ENCODE measurements at regions not wholly inside any gene's neighbourhood (a gene's known extent, or its start where the extent isn't known, plus 50 kb on each side); places are given as distances from the start of the nearest gene placed in this dataset.

- no peak overlapping the region for H3K4me3 ChIP-seq
- no peak for DNase-seq (ENCODE audit: low read depth, low spot score)
- H3K27ac ChIP-seq = no peak overlapping the region
- H3K9ac ChIP-seq (ENCODE audit: insufficient read length) = no peak overlapping the region
- no peaks in the 10 kb centered on the region for H3K9me3 ChIP-seq (ENCODE audit: low read depth, low read length)
- no peak for TF ChIP-seq POLR2AphosphoS5 (IDR thresholded peaks at IDR 0.05; ENCODE audit: borderline replicate concordance, low read depth, low read length)
- no peak for TF ChIP-seq EZH2 (IDR thresholded peaks at IDR 0.05)
- no peak for TF ChIP-seq FOXP2 (optimal IDR thresholded peaks at IDR 0.05; ENCODE audit: control extremely low read depth, extremely low read length, insufficient read depth)
- H3K36me3 ChIP-seq (ENCODE audit: insufficient read depth, low read length) = no peaks in the 10 kb centered on the region
Measured at GRCh38 chr10:109723305-109723704, 200.0 kb downstream of the XPNPEP1 start.

- H3K27ac ChIP-seq = no peak overlapping the region
- no peaks in the 10 kb centered on the region for H3K36me3 ChIP-seq (ENCODE audit: insufficient read depth, low read length)
- no peak for DNase-seq (ENCODE audit: low read depth, low spot score)
- no peaks in the 10 kb centered on the region for H3K9me3 ChIP-seq (ENCODE audit: low read depth, low read length)
- no peak for TF ChIP-seq FOXP2 (optimal IDR thresholded peaks at IDR 0.05; ENCODE audit: control extremely low read depth, extremely low read length, insufficient read depth)
- no peak for TF ChIP-seq EZH2 (IDR thresholded peaks at IDR 0.05)
- no peak for TF ChIP-seq POLR2AphosphoS5 (IDR thresholded peaks at IDR 0.05; ENCODE audit: borderline replicate concordance, low read depth, low read length)
- no peak overlapping the region for H3K9ac ChIP-seq (ENCODE audit: insufficient read length)
- no peak overlapping the region for H3K4me3 ChIP-seq
Measured at GRCh38 chr10:109721453-109722064, 201.8 kb downstream of the XPNPEP1 start.

GRCh38 chr10:109706026-109706560 is 217.2 kb downstream of the XPNPEP1 start:
- DNase-seq (ENCODE audit: low read depth, low spot score) = no peak
- TF ChIP-seq FOXP2 (optimal IDR thresholded peaks at IDR 0.05; ENCODE audit: control extremely low read depth, extremely low read length, insufficient read depth) (no peak), EZH2 (IDR thresholded peaks at IDR 0.05) (no peak), POLR2AphosphoS5 (IDR thresholded peaks at IDR 0.05; ENCODE audit: borderline replicate concordance, low read depth, low read length) (no peak)
- H3K4me3 ChIP-seq = no peak overlapping the region
- H3K27ac ChIP-seq = no peak overlapping the region
- no peaks in the 10 kb centered on the region for H3K36me3 ChIP-seq (ENCODE audit: insufficient read depth, low read length)
- no peaks in the 10 kb centered on the region for H3K9me3 ChIP-seq (ENCODE audit: low read depth, low read length)
- no peak overlapping the region for H3K9ac ChIP-seq (ENCODE audit: insufficient read length)

GRCh38 chr10:109701633-109702215 is 221.6 kb downstream of the XPNPEP1 start:
- DNase-seq (ENCODE audit: low read depth, low spot score) = no peak
- TF ChIP-seq FOXP2 (optimal IDR thresholded peaks at IDR 0.05; ENCODE audit: control extremely low read depth, extremely low read length, insufficient read depth) (no peak), POLR2AphosphoS5 (IDR thresholded peaks at IDR 0.05; ENCODE audit: borderline replicate concordance, low read depth, low read length) (no peak), EZH2 (IDR thresholded peaks at IDR 0.05) (no peak)
- H3K4me3 ChIP-seq = no peak overlapping the region
- H3K9ac ChIP-seq (ENCODE audit: insufficient read length) = no peak overlapping the region
- no peak overlapping the region for H3K27ac ChIP-seq
- no peaks in the 10 kb centered on the region for H3K36me3 ChIP-seq (ENCODE audit: insufficient read depth, low read length)
- no peaks in the 10 kb centered on the region for H3K9me3 ChIP-seq (ENCODE audit: low read depth, low read length)

- Histone ChIP-seq H3K27ac (no peak overlapping the region), H3K9ac (ENCODE audit: insufficient read length) (no peak overlapping the region), H3K4me3 (no peak overlapping the region), H3K36me3 (ENCODE audit: insufficient read depth, low read length) (no peaks in the 10 kb centered on the region), H3K9me3 (ENCODE audit: low read depth, low read length) (no peaks in the 10 kb centered on the region)
- no peak for TF ChIP-seq POLR2AphosphoS5 (IDR thresholded peaks at IDR 0.05; ENCODE audit: borderline replicate concordance, low read depth, low read length)
- no peak for TF ChIP-seq FOXP2 (optimal IDR thresholded peaks at IDR 0.05; ENCODE audit: control extremely low read depth, extremely low read length, insufficient read depth)
- TF ChIP-seq EZH2 (IDR thresholded peaks at IDR 0.05) = no peak
- DNase-seq (ENCODE audit: low read depth, low spot score) = no peak
Measured at GRCh38 chr10:109698882-109699664, 224.2 kb downstream of the XPNPEP1 start.

GRCh38 chr10:109698086-109698485 is 225.2 kb downstream of the XPNPEP1 start:
- Histone ChIP-seq H3K27ac (no peak overlapping the region), H3K36me3 (ENCODE audit: insufficient read depth, low read length) (no peaks in the 10 kb centered on the region), H3K9ac (ENCODE audit: insufficient read length) (no peak overlapping the region), H3K4me3 (no peak overlapping the region), H3K9me3 (ENCODE audit: low read depth, low read length) (no peaks in the 10 kb centered on the region)
- no peak for DNase-seq (ENCODE audit: low read depth, low spot score)
- TF ChIP-seq POLR2AphosphoS5 (IDR thresholded peaks at IDR 0.05; ENCODE audit: borderline replicate concordance, low read depth, low read length) (no peak), EZH2 (IDR thresholded peaks at IDR 0.05) (no peak), FOXP2 (optimal IDR thresholded peaks at IDR 0.05; ENCODE audit: control extremely low read depth, extremely low read length, insufficient read depth) (no peak)

- TF ChIP-seq FOXP2 (optimal IDR thresholded peaks at IDR 0.05; ENCODE audit: control extremely low read depth, extremely low read length, insufficient read depth) = no peak
- no peak for TF ChIP-seq POLR2AphosphoS5 (IDR thresholded peaks at IDR 0.05; ENCODE audit: borderline replicate concordance, low read depth, low read length)
- TF ChIP-seq EZH2 (IDR thresholded peaks at IDR 0.05) = no peak
- no peak for DNase-seq (ENCODE audit: low read depth, low spot score)
Measured at GRCh38 chr10:109696981-109697775, 226.1 kb downstream of the XPNPEP1 start.

More at GRCh38 chr10:109696981-109697775, 226.1 kb downstream of the XPNPEP1 start:
- no peaks in the 10 kb centered on the region for H3K36me3 ChIP-seq (ENCODE audit: insufficient read depth, low read length)
- no peak overlapping the region for H3K4me3 ChIP-seq
- H3K9me3 ChIP-seq (ENCODE audit: low read depth, low read length) = no peaks in the 10 kb centered on the region
- no peak overlapping the region for H3K9ac ChIP-seq (ENCODE audit: insufficient read length)
- no peak overlapping the region for H3K27ac ChIP-seq

Measured in SK-N-MC (cell line).